ENCODE measurements at regions not wholly inside any gene's neighbourhood (a gene's known extent, or its start where the extent isn't known, plus 50 kb on each side); places are given as distances from the start of the nearest gene placed in this dataset.
A peak's percentile ranks its signal among the peaks of the same experiment; 100 is the strongest.

DNA sequence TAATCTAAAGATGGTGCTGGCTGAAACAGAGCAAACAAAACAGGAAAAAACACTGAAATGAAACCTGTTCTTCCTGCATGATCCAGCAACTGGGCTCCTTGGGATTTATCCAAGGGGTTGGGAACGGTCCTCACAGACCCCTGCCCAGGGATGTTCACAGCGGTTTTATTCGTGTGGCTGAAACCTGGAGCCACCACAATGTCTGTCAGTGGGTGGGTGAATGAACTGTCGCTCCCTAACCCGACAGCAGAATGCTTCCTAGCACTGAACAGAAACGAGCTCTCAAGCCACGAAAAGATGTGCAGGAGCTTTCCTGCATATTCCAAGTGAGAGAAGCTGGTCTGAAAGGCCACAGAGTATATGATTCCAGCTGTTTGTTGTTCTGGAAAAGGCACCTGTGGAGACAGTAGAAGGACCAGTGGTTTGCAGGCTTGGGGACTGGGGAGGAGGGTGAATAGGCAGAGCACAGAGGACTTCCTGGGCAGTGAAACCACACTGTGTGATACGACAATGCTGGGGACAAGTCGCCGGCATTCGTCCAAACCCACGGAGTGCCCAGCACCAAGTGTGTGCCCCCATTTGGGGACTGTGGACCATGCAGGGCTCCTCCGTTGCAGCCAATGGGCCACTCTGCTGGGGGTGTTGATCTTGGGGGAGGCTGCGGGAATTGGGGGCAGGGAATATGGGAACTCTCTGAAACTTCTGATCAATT, 73.9 kb downstream of the TEX29 start:
- DNase-seq (ENCODE audit: low spot score): no peak

DNA sequence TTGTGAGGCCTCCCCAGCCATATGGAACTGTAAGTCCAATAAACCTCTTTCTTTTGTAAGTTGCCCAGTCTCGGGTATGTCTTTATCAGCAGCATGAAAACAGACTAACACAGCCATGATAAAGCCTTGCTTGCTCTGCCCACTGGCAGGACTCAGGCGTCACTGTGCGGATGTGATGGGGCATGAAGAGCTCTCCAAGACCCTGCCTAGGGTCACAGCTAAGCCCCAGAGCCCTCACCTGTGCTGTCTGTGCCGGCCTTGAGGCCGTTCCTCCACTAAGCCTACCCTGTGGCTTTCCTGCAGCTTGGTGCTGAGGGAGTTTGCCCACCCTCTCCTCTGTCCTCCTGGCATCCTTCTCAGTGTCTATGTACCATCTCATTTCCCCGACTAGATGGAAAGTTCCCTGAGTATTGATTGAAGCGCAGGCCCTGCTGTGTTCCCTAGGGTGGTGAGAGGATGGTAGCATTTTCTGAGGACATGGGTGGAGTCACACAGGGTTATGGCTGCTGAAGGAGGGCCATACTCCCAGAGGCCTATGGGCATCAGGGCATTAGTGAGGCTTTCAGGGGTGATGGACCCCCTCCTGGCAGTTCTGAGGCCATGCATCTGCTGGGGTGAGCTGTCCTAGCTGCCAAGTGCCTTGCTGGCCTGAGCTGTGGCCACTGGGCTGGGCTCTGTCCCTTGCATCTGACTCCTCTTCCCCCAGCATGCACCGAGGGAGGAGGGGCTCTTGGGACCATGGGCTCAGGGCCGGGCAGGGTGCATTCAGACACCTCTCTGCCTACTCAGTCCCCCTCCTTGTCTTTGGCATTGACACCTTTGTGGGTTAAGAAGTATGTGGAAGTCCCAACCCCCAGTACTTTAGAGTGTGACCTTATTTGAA, 75.3 kb downstream of the TEX29 start:
- DNase-seq (ENCODE audit: low spot score): no peak

DNA sequence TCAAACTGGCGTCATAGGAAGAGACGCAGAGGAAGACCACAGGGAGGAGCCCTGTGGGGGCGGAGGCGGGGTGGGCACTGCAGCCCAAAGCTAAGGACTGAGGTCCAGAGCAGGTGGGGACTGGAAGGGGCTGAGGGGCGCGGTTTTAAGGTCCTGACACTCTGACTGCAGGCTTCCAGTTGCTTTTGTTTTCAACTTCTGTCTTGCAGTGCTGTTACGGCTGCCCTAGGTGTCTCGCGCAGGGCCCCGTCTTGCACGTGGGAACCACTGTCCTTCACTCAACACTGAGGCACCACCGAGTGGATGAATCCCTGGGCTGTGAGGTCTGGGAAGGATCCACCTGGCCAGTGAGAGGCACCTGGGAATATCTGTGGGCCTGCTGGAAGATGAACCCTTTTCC, 76.0 kb downstream of the TEX29 start:
- DNase-seq (ENCODE audit: low spot score): no peak

DNA sequence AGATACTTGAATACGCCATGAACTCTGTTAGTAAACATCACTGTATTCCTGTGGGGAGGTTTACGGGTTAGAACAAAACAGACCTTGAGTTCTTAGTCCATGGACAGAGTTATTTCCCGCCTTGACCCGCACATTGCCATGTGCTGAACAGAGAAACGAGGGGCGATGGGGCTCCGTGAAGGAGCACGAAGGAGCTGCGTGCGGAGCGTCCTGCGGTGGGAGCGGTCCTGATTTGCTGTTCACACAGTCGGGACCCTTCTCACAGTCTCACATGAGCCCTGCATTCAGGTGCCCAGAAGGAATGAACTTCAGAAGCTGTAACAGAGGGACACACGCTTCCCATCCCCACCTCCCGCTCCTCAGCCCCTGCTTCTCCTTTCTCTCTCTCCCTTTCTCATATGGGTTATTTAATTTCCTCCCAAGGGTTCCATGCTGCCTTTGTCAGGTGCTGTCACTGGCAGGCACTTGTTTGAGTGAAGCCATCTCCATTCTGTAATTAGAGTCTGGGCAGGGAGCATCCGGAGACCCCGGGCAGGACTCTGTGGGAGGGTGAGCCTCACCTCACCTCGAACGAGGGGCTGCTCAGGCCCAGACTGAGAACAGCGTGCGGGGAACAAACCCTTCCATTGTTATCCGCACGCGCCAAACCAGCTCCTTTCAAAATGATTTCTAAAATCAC, 76.9 kb downstream of the TEX29 start:
- DNase-seq (ENCODE audit: low spot score): no peak

DNA sequence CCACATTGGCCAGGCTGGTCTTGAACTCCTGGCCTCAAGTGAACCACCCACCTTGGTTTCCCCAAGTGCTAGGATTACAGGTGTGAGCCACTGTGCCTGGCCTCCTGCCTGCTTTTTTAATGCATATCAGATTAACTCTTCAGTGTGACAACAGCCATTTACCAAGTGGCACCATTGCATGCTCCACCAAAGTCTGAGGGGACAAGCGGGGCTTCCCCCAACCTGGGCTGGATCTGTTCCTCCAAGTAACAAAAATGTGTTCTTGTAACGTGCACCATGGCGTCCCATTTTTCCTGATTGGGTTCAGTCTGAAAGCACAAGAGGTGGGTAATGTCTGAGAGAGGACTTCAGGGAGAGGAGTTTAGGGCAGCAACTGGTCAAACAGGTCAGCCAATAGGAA, 77.8 kb downstream of the TEX29 start:
- no peak for DNase-seq (ENCODE audit: low spot score)

DNA sequence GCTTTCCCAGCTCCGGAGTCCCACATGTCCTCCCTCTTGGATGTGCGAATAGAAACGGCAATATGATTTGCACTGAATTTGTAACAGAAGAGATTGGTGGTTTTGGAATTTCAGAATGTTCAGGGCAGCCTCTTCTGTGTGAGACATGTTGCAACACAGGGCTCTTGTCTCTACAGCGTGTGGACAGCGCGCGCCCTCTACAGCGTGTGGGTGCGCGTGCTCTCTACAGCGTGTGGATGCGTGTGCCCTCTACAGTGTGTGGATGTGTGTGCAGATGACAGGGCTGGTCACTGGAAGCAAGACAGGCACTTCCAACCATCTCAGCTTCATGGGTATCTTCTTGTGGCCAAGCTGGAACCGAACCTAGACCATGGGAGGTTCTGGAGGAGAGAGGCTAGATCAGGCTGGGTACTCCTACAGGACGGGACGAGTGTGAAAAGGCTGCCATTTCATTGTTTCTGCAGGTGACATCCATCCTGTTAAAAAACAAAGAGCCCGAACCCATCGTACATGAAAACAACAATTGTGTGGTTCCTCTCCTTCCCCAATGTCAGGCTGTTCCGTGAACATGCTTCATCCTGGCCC, 78.4 kb downstream of the TEX29 start:
- DNase-seq (ENCODE audit: low spot score): peak; percentile 43

DNA sequence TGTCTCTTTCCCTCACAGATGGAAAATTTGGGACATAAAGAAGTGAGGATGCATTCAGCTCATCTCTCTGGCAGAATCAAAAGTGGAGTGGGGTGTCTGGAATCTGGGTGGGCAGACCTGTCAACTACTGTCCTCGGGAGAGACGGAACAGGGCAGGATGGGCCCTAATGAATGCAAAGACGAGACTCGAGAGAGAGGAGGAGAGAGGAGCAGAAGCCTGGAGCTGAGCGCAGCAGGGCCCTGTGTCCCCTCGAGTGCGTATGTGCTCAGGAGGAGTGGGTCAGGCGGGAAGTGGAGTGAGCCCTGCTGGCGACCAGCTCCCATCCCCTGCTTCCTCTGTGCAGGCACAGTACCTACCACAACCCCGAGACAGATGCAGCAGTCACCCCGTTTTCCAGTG, 78.9 kb downstream of the TEX29 start:
- DNase-seq (ENCODE audit: low spot score): no peak

DNA sequence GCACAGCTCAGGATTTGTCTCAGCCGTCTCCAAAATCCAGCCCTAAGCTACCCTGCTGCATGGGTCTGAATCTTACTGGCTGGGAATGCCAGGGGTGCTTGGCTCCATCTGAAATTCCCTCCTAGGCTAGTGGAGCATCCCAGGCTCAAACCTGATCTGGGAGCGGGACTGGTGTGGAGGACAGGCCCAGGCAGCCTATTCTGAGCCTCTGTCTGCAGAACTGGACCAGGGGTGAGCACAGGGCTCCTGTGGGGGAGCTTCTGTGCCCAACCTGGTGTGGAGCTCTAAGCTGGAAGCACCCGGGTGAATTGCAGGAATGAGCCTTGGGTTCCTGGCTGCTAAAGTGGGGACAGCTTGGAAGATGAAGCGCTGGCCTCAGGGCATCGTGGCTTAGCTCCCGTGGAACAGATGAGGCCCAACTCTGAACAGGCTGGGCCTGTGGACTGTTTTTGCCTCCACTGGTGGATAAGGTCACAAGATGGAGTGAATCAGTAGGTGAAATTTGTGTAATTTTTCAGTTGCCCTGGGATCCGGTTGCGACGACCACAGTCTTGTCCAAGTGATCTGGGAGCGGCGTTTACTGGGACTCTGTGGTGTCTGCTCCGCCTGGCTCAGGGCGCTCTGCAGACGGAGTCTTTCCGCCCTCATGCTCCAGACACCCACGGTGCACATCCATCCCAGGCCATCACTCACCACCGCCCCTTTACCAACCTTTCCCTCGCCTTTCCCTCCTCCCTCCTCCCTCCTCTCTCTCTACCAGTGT, 79.5 kb downstream of the TEX29 start:
- DNase-seq (ENCODE audit: low spot score): no peak

DNA sequence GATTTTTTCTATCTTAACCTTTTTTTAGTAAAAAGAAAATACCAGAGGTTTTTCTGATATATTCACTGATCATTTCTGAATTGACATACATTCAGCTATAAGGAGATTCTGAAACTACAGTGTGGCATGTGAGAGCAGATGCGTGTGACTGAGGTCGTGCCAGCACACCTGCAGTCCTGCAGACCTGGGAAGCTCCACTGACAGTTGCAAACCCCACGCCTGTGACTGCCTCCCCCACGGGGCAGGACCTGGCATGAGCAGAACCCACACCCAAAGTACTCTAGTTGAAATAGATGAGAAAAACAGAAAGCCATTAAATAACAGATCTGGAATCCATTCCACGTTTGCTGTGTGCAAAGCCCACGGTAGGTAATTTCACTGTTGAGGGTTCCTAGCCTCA, 80.7 kb downstream of the TEX29 start:
- DNase-seq (ENCODE audit: low spot score): no peak

DNA sequence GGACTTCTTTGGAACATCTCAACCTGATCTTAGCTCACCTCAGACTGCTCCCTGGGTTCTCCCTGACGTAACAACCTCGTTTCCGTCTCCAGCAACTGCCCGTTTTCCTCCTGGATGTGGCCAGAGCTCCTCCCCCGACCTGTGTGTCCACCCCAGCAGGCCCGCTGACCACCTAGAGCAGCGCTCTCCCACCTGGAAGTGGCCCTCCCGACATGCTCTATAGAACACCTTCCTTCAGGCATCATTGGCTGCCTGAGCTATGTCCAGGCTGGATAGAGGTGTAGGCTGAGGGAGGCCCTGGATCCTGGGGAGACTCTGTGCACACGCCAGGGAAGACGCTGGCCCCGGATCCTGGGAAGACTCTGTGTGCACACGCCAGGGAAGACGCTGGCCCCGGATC, 81.3 kb downstream of the TEX29 start:
- DNase-seq (ENCODE audit: low spot score): no peak

DNA sequence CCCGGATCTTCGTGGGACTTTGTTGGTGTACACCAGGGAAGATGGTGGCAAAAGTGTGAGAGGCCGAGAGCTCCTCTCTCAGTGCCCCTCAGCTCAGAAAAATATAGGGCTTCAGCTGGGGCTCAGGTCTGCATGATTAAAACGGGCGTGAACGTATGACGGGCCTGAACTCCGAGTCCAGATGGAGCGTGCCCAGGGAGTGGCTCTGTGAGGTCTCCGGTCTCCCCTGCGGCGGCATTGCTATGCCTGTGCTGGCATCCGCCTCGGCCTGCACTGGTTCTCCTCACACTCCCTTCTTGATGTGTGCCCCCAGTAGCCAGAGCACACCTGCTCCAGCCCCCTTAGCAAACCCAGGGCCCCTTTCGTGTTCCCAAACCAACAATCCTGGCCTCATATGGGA, 82.0 kb downstream of the TEX29 start:
- DNase-seq (ENCODE audit: low spot score): no peak

DNA sequence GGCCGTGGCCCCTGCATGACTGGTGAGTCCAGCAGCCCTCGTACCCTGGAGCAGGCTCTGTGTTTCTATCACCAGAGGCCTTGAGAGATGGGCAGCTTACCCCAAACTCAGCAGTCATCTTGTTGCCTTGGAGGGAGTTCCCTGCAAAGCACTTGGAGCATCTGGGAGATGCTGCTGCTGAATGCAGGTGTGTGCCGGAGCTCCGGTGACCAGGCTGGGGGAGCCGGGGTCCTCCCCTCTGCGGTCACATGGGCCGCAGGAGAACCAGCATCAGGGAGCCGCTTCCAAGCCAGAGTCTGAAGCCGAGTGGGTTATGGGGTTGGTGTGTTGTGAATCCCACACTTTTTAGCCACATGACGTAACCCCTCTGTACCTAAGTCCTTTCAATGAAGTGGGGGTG, 82.8 kb downstream of the TEX29 start:
- no peak for DNase-seq (ENCODE audit: low spot score)

DNA sequence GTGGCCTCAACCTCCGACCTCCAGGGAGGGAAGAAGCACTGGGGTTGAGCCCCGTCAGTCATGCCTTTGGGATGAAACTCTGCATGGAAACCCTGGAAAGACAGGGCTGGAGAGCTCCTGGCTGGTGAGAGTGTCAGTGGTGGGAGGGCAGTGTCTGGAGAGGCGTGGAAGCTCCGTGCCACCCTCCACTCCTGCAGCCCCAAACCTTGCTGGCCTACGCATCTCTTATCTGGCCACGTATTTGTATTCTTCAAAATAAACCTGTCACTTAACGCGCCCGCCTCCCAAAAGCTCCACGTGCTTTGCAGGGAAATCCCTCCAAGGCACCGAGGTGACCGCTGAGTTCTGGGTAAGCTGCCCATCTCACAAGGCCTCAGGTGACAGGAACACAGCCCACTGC, 84.3 kb downstream of the TEX29 start:
- DNase-seq (ENCODE audit: low spot score): no peak

DNA sequence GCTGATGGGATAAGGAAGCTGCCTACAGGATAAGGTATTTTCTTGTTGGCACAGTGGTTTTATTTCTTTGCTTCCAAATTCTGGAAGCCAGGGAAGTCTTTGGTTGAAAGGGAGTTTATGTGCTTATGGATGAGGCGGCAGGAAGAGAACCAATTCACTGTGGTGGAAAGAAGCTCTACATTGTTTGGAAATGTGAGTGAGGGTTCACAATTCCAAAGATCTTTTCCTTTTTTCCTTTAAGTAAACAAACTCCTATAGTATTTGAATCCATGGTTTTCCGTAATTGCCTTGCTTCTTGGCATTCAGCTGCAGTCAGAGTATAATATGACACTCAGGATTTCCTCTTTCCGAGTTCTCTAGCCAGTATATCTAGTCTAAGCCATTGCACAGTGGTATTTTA, 86.2 kb downstream of the TEX29 start:
- no peak for DNase-seq (ENCODE audit: low spot score)

DNA sequence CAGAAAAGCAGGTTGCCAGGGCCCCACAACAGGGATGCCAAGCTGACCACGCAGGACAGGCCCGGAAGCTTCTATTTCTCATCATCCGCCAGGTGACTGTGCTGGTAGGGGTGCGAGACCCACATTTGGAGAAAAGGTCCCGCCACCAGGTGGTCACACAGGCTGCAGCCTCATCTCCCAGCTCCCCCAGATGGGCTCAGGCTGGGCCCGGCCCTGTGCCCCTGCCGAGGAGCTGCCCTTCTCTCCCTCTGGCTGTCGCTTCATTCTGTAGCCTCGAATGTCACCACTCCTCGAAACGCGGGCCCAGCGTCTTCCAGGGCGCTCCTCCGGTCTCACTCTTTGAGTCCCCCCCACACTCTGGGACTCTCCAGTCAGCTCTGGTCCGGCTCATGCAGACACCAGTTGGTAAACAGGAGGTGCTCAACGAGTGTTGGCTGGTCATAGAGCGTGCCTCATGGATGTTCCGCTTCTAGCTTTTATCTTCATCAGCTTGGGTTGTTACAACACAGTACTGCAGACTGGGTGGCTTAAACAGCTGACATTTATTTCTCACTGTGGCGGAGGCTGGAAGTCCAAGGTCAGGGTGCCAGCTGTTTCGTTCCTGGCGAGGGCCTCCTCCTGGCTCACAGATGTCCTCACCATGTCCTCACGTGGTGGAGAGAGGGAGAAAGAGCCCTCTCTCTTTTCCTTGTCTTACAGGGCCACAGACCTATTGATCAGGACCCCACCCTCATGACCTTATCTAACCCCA, 87.1 kb downstream of the TEX29 start:
- DNase-seq (ENCODE audit: low spot score): no peak

DNA sequence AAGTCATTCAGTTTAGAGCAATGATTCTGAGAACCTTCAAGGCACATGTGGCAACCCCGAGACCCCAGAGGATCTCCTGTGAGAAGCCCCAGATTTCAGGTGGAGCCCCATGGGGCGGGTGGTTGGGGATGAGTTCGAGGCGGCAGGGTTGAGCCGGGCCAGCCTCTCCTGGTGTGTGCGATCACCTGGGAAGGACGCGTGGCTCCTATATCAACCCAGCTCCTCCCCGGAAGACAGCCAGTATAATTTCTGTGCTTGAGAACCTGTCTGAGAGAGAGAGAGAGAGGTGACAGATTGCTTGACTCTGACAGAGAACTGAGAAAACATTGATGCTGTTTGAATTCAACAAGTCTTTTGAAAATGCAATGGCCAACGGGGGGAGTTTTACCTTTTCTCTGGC, 89.0 kb downstream of the TEX29 start:
- no peak for DNase-seq (ENCODE audit: low spot score)

DNA sequence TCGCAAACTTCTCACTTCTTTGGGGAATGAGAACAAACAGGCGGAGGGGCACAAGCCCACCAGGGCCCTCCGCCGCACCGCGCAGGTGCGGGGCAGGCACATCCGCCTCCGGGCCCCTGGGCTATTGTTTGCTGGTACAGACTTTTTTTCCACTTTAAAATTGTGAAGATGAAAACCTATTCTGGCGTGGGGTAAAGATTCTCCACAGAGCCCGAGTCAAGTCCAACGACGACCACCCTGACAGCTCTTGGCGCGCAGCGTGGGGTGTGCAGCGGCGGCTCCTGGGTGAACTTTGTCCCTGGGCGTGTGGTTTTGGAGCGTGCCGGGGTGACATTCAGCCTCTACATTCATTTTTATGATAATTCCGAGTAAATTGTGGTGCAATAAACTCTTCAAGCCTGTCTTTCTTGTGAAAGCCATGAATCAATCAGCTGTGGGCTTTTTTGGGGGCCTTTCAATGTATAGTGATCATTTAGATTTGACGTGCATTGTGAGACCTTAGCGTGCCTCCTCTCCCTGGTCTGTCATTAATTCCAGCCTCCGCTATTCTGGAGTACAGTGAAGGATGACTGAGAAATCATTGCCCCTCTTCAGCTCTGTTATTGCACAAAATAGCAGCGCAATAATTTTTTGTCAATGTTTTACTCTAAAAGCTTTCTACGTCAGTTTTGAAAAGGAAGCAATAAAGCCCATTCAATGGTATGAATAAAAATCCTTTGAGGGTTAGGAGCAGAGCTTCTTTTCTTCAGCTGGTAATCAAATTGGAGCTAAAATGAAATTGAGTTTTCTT, 90.0 kb downstream of the TEX29 start:
- DNase-seq (ENCODE audit: low spot score): no peak

DNA sequence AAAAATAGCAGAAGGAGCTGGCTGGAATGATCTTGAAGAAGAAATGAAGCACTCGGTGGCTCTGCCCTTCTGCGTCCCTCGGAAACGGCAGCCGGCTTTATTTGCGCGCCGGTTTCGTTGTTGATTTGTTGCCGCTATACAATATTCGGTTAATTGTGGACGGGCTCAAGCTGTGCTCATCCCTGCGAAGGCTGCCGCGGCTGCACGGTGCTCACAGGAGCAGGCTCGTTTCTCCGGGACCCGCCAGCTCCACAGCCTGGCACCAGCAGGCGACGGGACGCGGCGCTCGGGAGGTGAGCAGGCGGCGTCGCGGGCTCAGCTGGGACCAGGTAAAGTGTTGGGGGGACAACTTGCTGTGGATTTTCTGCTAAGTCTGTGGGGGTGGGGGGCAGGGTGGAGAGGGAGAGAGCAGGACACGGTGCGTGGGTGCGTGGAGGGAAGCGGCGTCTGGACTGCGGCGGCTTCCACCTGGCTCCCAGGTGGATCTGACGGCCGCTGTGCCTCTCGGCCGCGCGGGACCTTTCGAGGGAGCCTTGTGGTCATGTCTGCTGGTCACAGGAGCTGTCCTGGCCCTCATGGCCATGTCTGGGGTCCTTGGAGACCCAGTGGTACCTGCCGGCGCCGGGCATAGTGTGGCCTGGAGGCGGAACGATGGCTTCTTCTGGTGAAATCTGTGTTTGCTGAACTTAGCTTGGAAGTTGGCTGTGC, 90.9 kb downstream of the TEX29 start:
- DNase-seq (ENCODE audit: low spot score): no peak

DNA sequence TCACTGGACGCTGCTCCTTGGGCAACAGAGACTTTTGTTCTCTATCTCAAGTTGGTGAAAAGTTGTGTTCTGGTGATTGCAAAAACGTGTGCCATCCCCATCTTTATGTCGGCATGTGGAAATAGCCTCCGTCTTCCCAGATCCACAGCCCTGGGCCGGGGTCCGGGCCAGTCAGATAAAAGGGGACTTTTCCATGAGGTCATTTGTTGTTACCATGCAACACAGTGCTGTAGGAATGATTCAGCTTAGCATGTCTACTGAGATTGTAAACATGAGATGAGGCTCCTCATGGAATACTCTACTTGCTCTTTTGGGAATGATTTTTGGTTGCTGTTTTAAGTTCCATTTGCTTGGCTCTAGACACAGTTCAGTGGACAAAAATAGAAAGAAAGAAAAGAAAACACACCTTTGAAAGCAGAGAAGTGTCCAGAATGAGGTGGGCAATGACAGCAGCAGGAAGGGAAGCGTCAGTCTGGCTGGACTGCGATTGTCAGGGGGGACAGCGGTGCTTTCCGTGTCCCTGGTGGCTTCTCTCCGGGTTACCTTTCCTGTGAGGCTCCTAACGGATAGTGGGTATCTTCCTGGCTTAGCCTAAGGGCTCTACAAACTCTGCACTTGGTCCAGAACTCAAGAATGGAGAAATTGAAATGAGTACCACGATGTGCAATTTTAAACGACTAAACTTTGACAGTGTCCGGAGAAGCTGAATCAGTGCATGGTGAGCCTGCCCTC, 91.6 kb downstream of the TEX29 start:
- no peak for DNase-seq (ENCODE audit: low spot score)
